Right lobe of liver (tissue), 6 donors: ENCODE measurements at regions not wholly inside any gene's neighbourhood (a gene's known extent, or its start where the extent isn't known, plus 50 kb on each side); places are given as distances from the start of the nearest gene placed in this dataset.
A peak's percentile ranks its signal among the peaks of the same experiment; 100 is the strongest.
"Not testable (repeated sequence)": the region's sequence is repeated elsewhere in the genome, so short reads cannot be mapped to it uniquely, and the experiment has no call there.

Source experiments
- ATAC-seq, 4 donors: fragments of 200-7000 bp; cut with Tn5 transposase; one replicate each; pipeline ENCODE4 v1.9.1; 2020; ENCODE audit warnings: mild to moderate bottlenecking in 4 of 4, moderate library complexity in 4 of 4
- DNase-seq, 3 donors: peaks; one replicate each; pipeline ENCODE4 v3.0.0-alpha.2; 2020
- H3K27ac ChIP-seq, 3 donors: fragments of 200-600 bp; one replicate each; pipeline ENCODE4 v1.8.0; 2022
- H3K27me3 ChIP-seq, 2 donors: fragments of 200-600 bp; one replicate each; pipeline ENCODE4 v1.8.0; 2022
- H3K36me3 ChIP-seq, 4 donors: fragments of 200-600 bp; sonication (generic) in 1 of 4; one replicate each; pipeline versions ENCODE4 v1.5.1 to v1.8.0; 2017 to 2022; ENCODE audit warnings: control low read depth in 1 of 4
- H3K4me1 ChIP-seq, 4 donors: fragments of 200-600 bp; sonication (generic) in 1 of 4; one replicate each; pipeline versions ENCODE4 v1.5.1 to v1.8.0; 2017 to 2022; ENCODE audit warnings: control low read depth in 1 of 4
- H3K4me3 ChIP-seq, 3 donors: fragments of 200-600 bp; one replicate each; pipeline ENCODE4 v1.8.0; 2022
- H3K9me3 ChIP-seq, 4 donors: fragments of 200-600 bp; sonication (generic) in 1 of 4; one replicate each; pipeline versions ENCODE4 v1.5.1 to v1.8.0; 2017 to 2022; ENCODE audit warnings: control low read depth in 1 of 4
- POLR2A ChIP-seq: fragments of 450-650 bp; IDR thresholded peaks from one replicate; pipeline ENCODE4 v1.6.1; 2017; ENCODE audit warnings: antibody characterized with exemption, mild to moderate bottlenecking
- WGBS: methylation state at CpG from one replicate; pipeline ENCODE4 v1.1.6; 2018; ENCODE audit warnings: low coverage, low lambda C conversion rate; ENCODE audit not compliant: insufficient coverage; ENCODE audit errors: missing lambda C conversion rate; 5-methylcytosine and 5-hydroxymethylcytosine counted together
- intact Hi-C, 2 donors: fragments of 100-400 bp; cut with DNase I; formaldehyde crosslinking; loops; one replicate each; pipeline versions ENCODE4 v1.11.2 to v1.14.1; 2022
- TF ChIP-seq, protein P1 (sequence below), 4 donors: fragments of 200-600 bp in 3 of 4; fragments of 450-650 bp in 1 of 4; IDR thresholded peaks; one replicate each; pipeline versions ENCODE4 v1.5.1 to v1.8.0; 2016 to 2022; ENCODE audit warnings: antibody characterized with exemption in 4 of 4, mild to moderate bottlenecking in 2 of 4
- donor health status: DM: no; HTN: yes; CAD: no.
- donor health status: DM: no; HTN: no; CAD: no.
- donor health status: DM: no; HTN: no; CAD: no.
- donor health status: DM: no; HTN: yes; CAD: no.
- donor health status: DM: no; HTN: yes; CAD: no.

DNA sequence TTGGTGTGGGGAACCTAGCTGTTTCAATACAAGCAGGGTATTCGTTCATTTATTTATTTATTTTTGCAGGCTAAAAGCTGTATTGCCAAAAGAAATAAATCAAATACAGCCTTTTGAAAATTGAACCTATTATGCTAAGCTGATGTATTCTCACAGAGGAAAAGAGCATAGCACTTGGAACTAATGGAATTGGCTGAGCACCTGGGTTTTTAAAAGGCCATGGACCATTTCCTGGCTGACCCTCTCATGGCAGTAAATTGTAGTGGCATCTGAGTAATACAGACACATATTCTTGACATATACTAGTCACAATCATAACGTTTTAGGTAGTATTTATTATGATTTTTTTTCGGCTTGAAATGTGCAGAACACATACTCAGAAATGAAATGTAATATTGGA lies 71.8 kb upstream of the ALG13 start:
- H3K9me3 ChIP-seq = no peaks in the 10 kb centered on the region
- intact Hi-C loops = no loop called here
- H3K4me3 ChIP-seq = no peak overlapping the region
- H3K4me1 ChIP-seq = no peaks in the 10 kb centered on the region
- no peak overlapping the region for H3K27ac ChIP-seq
- H3K27me3 ChIP-seq = no peaks in the 10 kb centered on the region
- DNase-seq (no peak), ATAC-seq (no peak)
- no peaks in the 10 kb centered on the region for H3K36me3 ChIP-seq
- 24% methylated on average over 3 of the region's 3 CpGs for WGBS
- TF ChIP-seq, protein P1, sequence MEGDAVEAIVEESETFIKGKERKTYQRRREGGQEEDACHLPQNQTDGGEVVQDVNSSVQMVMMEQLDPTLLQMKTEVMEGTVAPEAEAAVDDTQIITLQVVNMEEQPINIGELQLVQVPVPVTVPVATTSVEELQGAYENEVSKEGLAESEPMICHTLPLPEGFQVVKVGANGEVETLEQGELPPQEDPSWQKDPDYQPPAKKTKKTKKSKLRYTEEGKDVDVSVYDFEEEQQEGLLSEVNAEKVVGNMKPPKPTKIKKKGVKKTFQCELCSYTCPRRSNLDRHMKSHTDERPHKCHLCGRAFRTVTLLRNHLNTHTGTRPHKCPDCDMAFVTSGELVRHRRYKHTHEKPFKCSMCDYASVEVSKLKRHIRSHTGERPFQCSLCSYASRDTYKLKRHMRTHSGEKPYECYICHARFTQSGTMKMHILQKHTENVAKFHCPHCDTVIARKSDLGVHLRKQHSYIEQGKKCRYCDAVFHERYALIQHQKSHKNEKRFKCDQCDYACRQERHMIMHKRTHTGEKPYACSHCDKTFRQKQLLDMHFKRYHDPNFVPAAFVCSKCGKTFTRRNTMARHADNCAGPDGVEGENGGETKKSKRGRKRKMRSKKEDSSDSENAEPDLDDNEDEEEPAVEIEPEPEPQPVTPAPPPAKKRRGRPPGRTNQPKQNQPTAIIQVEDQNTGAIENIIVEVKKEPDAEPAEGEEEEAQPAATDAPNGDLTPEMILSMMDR (IDR thresholded peaks at IDR 0.05) = no peak
- TF ChIP-seq POLR2A = no peak

DNA sequence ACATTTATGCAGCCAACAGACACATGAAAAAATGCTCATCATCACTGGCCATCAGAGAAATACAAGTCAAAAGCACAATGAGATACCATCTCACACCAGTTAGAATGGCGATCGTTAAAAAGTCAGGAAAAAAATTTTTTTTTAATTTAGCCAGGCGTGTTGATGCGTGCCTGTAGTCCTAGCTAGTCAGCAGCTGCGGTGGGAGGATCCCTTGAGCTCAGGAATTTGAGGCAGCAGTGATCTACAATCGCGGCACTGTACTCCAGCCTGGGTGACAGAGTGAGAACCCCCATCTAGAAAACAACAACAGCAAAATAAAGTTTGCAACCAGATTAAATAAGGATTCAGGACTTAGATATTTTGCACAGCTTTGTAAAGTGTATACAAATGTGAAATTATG lies 65.7 kb upstream of the ALG13 start:
- ATAC-seq (no peak), DNase-seq (no peak)
- Histone ChIP-seq H3K36me3 (no peaks in the 10 kb centered on the region), H3K4me1 (no peaks in the 10 kb centered on the region), H3K27ac (no peak overlapping the region), H3K27me3 (no peaks in the 10 kb centered on the region), H3K9me3 (no peaks in the 10 kb centered on the region), H3K4me3 (no peak overlapping the region)
- TF ChIP-seq, protein P1 (IDR thresholded peaks at IDR 0.05) = no peak
- TF ChIP-seq POLR2A = no peak
- intact Hi-C loops = no loop called here
- 80% methylated on average over 7 of the region's 7 CpGs for WGBS

DNA sequence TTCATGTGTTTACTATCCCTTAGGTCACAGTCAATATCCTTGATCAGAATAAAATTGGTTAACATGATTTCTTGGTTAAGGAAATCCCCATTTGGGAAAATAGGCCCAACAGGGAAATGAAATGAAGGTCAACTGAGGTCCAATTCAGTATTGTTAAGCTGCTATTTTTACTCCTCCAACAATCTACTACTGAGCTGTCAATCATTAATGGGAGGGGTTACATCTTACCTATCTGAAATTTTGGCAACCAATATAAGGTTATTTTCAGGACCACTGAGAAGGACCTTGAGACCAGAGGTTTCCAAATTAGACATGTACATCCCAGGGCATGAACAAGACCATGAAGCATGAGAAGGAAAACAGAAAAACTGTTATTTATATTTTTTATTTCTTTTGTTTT lies 64.2 kb upstream of the ALG13 start:
- Histone ChIP-seq H3K27ac (no peak overlapping the region), H3K27me3 (no peaks in the 10 kb centered on the region), H3K4me3 (no peak overlapping the region), H3K9me3 (no peaks in the 10 kb centered on the region), H3K36me3 (no peaks in the 10 kb centered on the region), H3K4me1 (no peaks in the 10 kb centered on the region)
- no peak for ATAC-seq
- DNase-seq = no peak
- intact Hi-C loops = no loop called here
- TF ChIP-seq, protein P1 (IDR thresholded peaks at IDR 0.05) = no peak
- TF ChIP-seq POLR2A = no peak

DNA sequence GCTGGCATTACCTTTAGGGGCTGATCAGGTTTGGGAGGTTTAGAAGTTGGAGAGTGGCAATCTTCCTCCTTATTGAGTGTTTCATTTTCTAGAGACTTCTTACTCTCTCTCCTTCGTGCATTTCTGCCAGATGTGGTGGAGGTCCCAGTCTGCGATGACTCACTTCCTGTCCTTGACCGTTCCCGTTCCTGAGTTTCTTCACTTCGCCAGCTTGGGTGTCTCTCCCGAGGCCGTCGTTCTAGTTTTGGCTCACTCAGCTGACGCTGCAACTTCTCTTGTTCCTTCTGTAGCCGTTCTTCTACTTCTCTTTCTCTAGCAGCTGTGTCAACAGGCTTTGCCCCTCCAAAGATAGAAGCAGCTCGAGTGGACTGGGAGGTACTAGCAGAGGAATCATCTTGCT lies 60.9 kb upstream of the ALG13 start:
- ATAC-seq, H3K4me3 ChIP-seq, H3K4me1 ChIP-seq, intact Hi-C loops, H3K27me3 ChIP-seq, DNase-seq, H3K9me3 ChIP-seq, H3K36me3 ChIP-seq, H3K27ac ChIP-seq: not testable (repeated sequence)
- WGBS = 63% methylated on average over 11 of the region's 11 CpGs

DNA sequence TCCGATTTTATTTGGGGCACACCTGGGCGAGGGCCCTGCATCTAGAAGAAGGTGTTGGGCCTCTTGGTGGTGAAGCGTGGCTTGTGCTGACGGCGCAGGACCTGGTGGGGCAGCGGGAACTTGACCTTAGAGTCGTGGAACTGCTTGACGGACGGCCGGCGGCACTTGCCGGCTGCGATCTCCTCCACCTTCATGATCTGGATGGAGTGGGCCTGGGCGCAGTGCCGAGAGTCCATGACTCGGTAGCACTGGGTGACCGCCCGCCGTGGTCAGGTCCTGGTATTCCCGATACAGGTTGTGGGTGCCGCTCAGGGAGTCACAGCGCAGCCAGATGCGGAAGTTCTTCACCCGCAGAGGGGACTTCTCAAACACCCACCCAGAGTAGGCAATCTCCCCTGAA lies 56.8 kb upstream of the ALG13 start:
- Histone ChIP-seq H3K36me3 (no peaks in the 10 kb centered on the region), H3K9me3 (no peaks in the 10 kb centered on the region), H3K4me1 (no peaks in the 10 kb centered on the region), H3K27me3 (peaks cover 0 to 2% of the 10 kb centered on the region in 2 donors), H3K27ac (no peak overlapping the region), H3K4me3 (no peak overlapping the region)
- DNase-seq (no peak), ATAC-seq (peak in 1 of 4 donors; percentile 23)
- whole genome bisulfite sequencing = 75% methylated on average over 8 of the region's 24 CpGs
- TF ChIP-seq POLR2A = no peak
- TF ChIP-seq, protein P1 (IDR thresholded peaks at IDR 0.05) = no peak
- intact Hi-C loops = no loop called here

DNA sequence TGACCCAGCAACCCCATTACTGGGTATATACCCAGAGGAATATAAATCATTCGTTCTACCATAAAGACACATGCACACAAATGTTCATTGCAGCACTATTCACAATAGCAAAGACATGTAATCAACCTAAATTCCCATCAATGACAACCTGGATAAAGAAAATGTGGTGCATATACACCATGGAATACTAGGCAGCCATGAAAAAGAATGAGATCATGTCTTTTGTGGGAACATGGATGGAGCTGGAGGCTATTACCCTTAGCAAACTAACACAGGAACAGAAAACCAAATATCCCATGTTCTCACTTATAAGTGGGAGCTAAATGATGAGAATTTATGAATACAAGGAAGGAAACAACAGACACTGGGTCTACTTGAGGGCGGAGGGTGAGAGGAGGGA lies 53.7 kb upstream of the ALG13 start:
- H3K27me3 ChIP-seq, intact Hi-C loops, H3K4me1 ChIP-seq, H3K4me3 ChIP-seq, DNase-seq, H3K27ac ChIP-seq, H3K36me3 ChIP-seq, H3K9me3 ChIP-seq, ATAC-seq: not testable (repeated sequence)
- WGBS = 68% methylated on average over 2 of the region's 2 CpGs
